ENCODE measurements at regions not wholly inside any gene's neighbourhood (a gene's known extent, or its start where the extent isn't known, plus 50 kb on each side); places are given as distances from the start of the nearest gene placed in this dataset.

GRCh38 chr12:74663958-74664357 is 126.3 kb downstream of the ATXN7L3B start:
- Histone ChIP-seq H3K4me1 (ENCODE audit: control insufficient read depth, insufficient read depth, low read length) (no peaks in the 10 kb centered on the region), H3K79me2 (ENCODE audit: control insufficient read depth, insufficient read depth, low read length) (no peaks in the 10 kb centered on the region), H3K27me3 (replicated peaks in 1 of 2; ENCODE audit: control insufficient read depth in 2 of 2, insufficient read depth in 2 of 2, low read length in 1 of 2) (no peaks in the 10 kb centered on the region), H3K27ac (ENCODE audit: control insufficient read depth, insufficient read depth) (no peak overlapping the region), H3K9me3 (replicated peaks; ENCODE audit: control insufficient read depth, insufficient read depth, low read length) (no peaks in the 10 kb centered on the region), H4K20me1 (ENCODE audit: control insufficient read depth, insufficient read depth) (no peaks in the 10 kb centered on the region), H2AFZ (ENCODE audit: control insufficient read depth, low read depth, low read length) (no peak overlapping the region), H3K4me2 (ENCODE audit: control insufficient read depth, insufficient read depth) (no peak overlapping the region), H3K36me3 (ENCODE audit: control insufficient read depth in 2 of 2, insufficient read depth in 2 of 2, low read length in 1 of 2) (no peaks in the 10 kb centered on the region), H3K9ac (ENCODE audit: control insufficient read depth, insufficient read depth, low read length) (no peak overlapping the region), H3K4me3 (no peak overlapping the region)
- intact Hi-C loops (cut with micrococcal nuclease; ENCODE audit: unreplicated experiment): no loop called here
- in situ Hi-C loops (cut with MboI): no loop called here
- ChIA-PET POLR2A (no interaction called here), CTCF (no interaction called here), RAD21 (ENCODE audit: unreplicated experiment) (no interaction called here), SMC1A (ENCODE audit: uncharacterized antibody, unreplicated experiment) (no interaction called here)
- 71% methylated on average over 20 of the region's 20 CpGs for WGBS (ENCODE audit: insufficient coverage, insufficient replicate concordance, low lambda C conversion rate, missing lambda C conversion rate)
- no TSS peak for BruUV-seq (replicated peaks)
- ATAC-seq: no peak
- FAIRE-seq: no peak
- DNase-seq (ENCODE audit: low read depth, low spot score): no peak
- TF ChIP-seq POLR2AphosphoS5 (IDR thresholded peaks at IDR 0.05; ENCODE audit: low read length): no peak
- TF ChIP-seq MEF2B (IDR thresholded peaks at IDR 0.05; ENCODE audit: partially characterized antibody, poor library complexity, severe bottlenecking): no peak
- no peak for TF ChIP-seq HDAC2 (IDR thresholded peaks at IDR 0.05)
- no peak for TF ChIP-seq TCF3 (IDR thresholded peaks at IDR 0.05; ENCODE audit: borderline replicate concordance, insufficient read depth, low read depth, low read length)
- TF ChIP-seq KLF5 (IDR thresholded peaks at IDR 0.05; ENCODE audit: partially characterized antibody): no peak
- no peak for TF ChIP-seq RFX5 (IDR thresholded peaks at IDR 0.05; ENCODE audit: low read depth, low read length)
- no peak for TF ChIP-seq HDAC6 (IDR thresholded peaks at IDR 0.05; ENCODE audit: unreplicated experiment)
- no peak for TF ChIP-seq CEBPB (IDR thresholded peaks at IDR 0.05; ENCODE audit: borderline replicate concordance in 1 of 2, low read depth in 2 of 2, low read length in 2 of 2)
- TF ChIP-seq PAX5 (IDR thresholded peaks at IDR 0.05; ENCODE audit: borderline replicate concordance, low read depth, low read length): no peak
- no peak for TF ChIP-seq GABPA (IDR thresholded peaks at IDR 0.05; ENCODE audit: low read depth)
- no peak for TF ChIP-seq PRDM15 (CRISPR knock-in tag; IDR thresholded peaks at IDR 0.05)
- TF ChIP-seq USF1 (IDR thresholded peaks at IDR 0.05; ENCODE audit: borderline replicate concordance, extremely low read length, insufficient read depth, low read depth, low read length): no peak
- TF ChIP-seq ZZZ3 (IDR thresholded peaks at IDR 0.05; ENCODE audit: control insufficient read depth, insufficient read length, low read depth): no peak
- no peak for TF ChIP-seq ZBTB40 (IDR thresholded peaks at IDR 0.05; ENCODE audit: borderline replicate concordance)
- no peak for TF ChIP-seq TCF7 (IDR thresholded peaks at IDR 0.05; ENCODE audit: borderline replicate concordance)
- TF ChIP-seq LARP7 (IDR thresholded peaks at IDR 0.05): no peak
